ENCODE measurements at regions not wholly inside any gene's neighbourhood (a gene's known extent, or its start where the extent isn't known, plus 50 kb on each side); places are given as distances from the start of the nearest gene placed in this dataset.

- H3K4me3 ChIP-seq, result no peak overlapping the region
- H3K36me3 ChIP-seq, result no peaks in the 10 kb centered on the region
- H3K4me1 ChIP-seq (ENCODE audit: control insufficient read depth in 1 of 2, low read depth in 2 of 2), result peaks cover 0 to 9% of the 10 kb centered on the region in 2 donors
- H3K27me3 ChIP-seq (replicated peaks; ENCODE audit: insufficient read depth), result no peaks in the 10 kb centered on the region
- no peak for DNase-seq (ENCODE audit: low spot score)
- no peak for TF ChIP-seq CTCF (IDR thresholded peaks at IDR 0.05)
- ATAC-seq (ENCODE audit: insufficient number of reproducible peaks, low FRiP score, low read depth), result no peak
- H3K9me3 ChIP-seq, result no peaks in the 10 kb centered on the region
- H3K27ac ChIP-seq, result no peak overlapping the region
Measured at GRCh38 chr4:14646831-14647230, 355.4 kb upstream of the CPEB2 start.

GRCh38 chr4:14650127-14650526 is 352.2 kb upstream of the CPEB2 start:
- no peak overlapping the region for H3K27ac ChIP-seq
- no peak for TF ChIP-seq CTCF (IDR thresholded peaks at IDR 0.05)
- DNase-seq (ENCODE audit: low spot score), result no peak
- ATAC-seq (ENCODE audit: insufficient number of reproducible peaks, low FRiP score, low read depth), result no peak
- no peaks in the 10 kb centered on the region for H3K9me3 ChIP-seq
- H3K36me3 ChIP-seq, result no peaks in the 10 kb centered on the region
- no peaks in the 10 kb centered on the region for H3K4me1 ChIP-seq (ENCODE audit: control insufficient read depth in 1 of 2, low read depth in 2 of 2)
- H3K4me3 ChIP-seq, result no peak overlapping the region
- no peaks in the 10 kb centered on the region for H3K27me3 ChIP-seq (replicated peaks; ENCODE audit: insufficient read depth)

GRCh38 chr4:14652522-14652921 is 349.8 kb upstream of the CPEB2 start:
- DNase-seq (ENCODE audit: low spot score) (no peak), ATAC-seq (ENCODE audit: insufficient number of reproducible peaks, low FRiP score, low read depth) (no peak)
- Histone ChIP-seq H3K4me3 (no peak overlapping the region), H3K27ac (no peak overlapping the region), H3K27me3 (replicated peaks; ENCODE audit: insufficient read depth) (no peaks in the 10 kb centered on the region), H3K36me3 (no peaks in the 10 kb centered on the region), H3K4me1 (ENCODE audit: control insufficient read depth in 1 of 2, low read depth in 2 of 2) (no peaks in the 10 kb centered on the region), H3K9me3 (no peaks in the 10 kb centered on the region)
- no peak for TF ChIP-seq CTCF (IDR thresholded peaks at IDR 0.05)

- no peaks in the 10 kb centered on the region for H3K36me3 ChIP-seq
- DNase-seq (ENCODE audit: low spot score), result no peak
- no peak overlapping the region for H3K4me3 ChIP-seq
- H3K27me3 ChIP-seq (replicated peaks; ENCODE audit: insufficient read depth), result no peaks in the 10 kb centered on the region
- TF ChIP-seq CTCF (IDR thresholded peaks at IDR 0.05), result no peak
- no peaks in the 10 kb centered on the region for H3K4me1 ChIP-seq (ENCODE audit: control insufficient read depth in 1 of 2, low read depth in 2 of 2)
- no peak for ATAC-seq (ENCODE audit: insufficient number of reproducible peaks, low FRiP score, low read depth)
- no peaks in the 10 kb centered on the region for H3K9me3 ChIP-seq
- no peak overlapping the region for H3K27ac ChIP-seq
Measured at GRCh38 chr4:14653338-14653737, 348.9 kb upstream of the CPEB2 start.

GRCh38 chr4:14659286-14659685 is 343.0 kb upstream of the CPEB2 start:
- Histone ChIP-seq H3K4me1 (ENCODE audit: control insufficient read depth in 1 of 2, low read depth in 2 of 2) (no peaks in the 10 kb centered on the region), H3K36me3 (no peaks in the 10 kb centered on the region), H3K9me3 (no peaks in the 10 kb centered on the region), H3K27me3 (replicated peaks; ENCODE audit: insufficient read depth) (no peaks in the 10 kb centered on the region), H3K4me3 (no peak overlapping the region), H3K27ac (no peak overlapping the region)
- no peak for TF ChIP-seq CTCF (IDR thresholded peaks at IDR 0.05)
- ATAC-seq (ENCODE audit: insufficient number of reproducible peaks, low FRiP score, low read depth), result no peak
- DNase-seq (ENCODE audit: low spot score), result no peak

Measured in thoracic aorta (tissue), 2 donors.